SK-N-MC (cell line): ENCODE measurements at regions not wholly inside any gene's neighbourhood (a gene's known extent, or its start where the extent isn't known, plus 50 kb on each side); places are given as distances from the start of the nearest gene placed in this dataset.

ENCODE experiments used
- DNase-seq: peaks from one replicate; pipeline ENCODE4 v3.0.0-alpha.2; 2011; ENCODE audit warnings: low read depth, low spot score
- H3K27ac ChIP-seq: fragments of 200-600 bp; sonication (generic); 2 replicates; pipeline ENCODE4 v1.5.1; 2016; ENCODE audit warnings: mixed run types
- H3K36me3 ChIP-seq: fragments of 200-600 bp; sonication (generic); 2 replicates; pipeline ENCODE4 v1.6.1; 2017; ENCODE audit warnings: antibody characterized with exemption, low read length, mixed read lengths; ENCODE audit not compliant: insufficient read depth
- H3K4me3 ChIP-seq: fragments of 200-600 bp; sonication (generic); 2 replicates; pipeline ENCODE4 v1.5.1; 2016
- H3K9ac ChIP-seq: fragments of 200-600 bp; sonication (generic); 2 replicates; pipeline ENCODE4 v1.8.0; 2017; ENCODE audit warnings: mixed run types, mixed read lengths; ENCODE audit not compliant: insufficient read length
- H3K9me3 ChIP-seq: fragments of 200-600 bp; sonication (generic); 2 replicates; pipeline ENCODE4 v1.6.1; 2017; ENCODE audit warnings: low read depth, mild to moderate bottlenecking, antibody characterized with exemption, low read length, moderate library complexity, mixed read lengths
- EZH2 ChIP-seq: fragments of 200-600 bp; sonication (generic); IDR thresholded peaks from one replicate; pipeline ENCODE4 v1.6.1; 2017; ENCODE audit warnings: antibody characterized with exemption
- FOXP2 ChIP-seq: optimal IDR thresholded peaks from 2 replicates; pipeline ENCODE3; 2011; ENCODE audit warnings: mild to moderate bottlenecking, moderate library complexity; ENCODE audit not compliant: insufficient read depth; ENCODE audit errors: extremely low read length, control extremely low read depth
- POLR2AphosphoS5 ChIP-seq: IDR thresholded peaks from 2 replicates; pipeline ENCODE4 v1.6.1; 2012; ENCODE audit warnings: mild to moderate bottlenecking, low read depth, low read length, borderline replicate concordance

- no peak overlapping the region for H3K4me3 ChIP-seq
- no peak for TF ChIP-seq POLR2AphosphoS5
- TF ChIP-seq FOXP2, result no peak
- TF ChIP-seq EZH2, result no peak
- H3K27ac ChIP-seq, result no peak overlapping the region
- H3K9ac ChIP-seq, result no peak overlapping the region
- H3K36me3 ChIP-seq, result no peaks in the 10 kb centered on the region
- H3K9me3 ChIP-seq, result no peaks in the 10 kb centered on the region
- no peak for DNase-seq
Observed at GRCh38 chr4:58127680-58128079, 1017.5 kb upstream of the IGFBP7 start.

DNA sequence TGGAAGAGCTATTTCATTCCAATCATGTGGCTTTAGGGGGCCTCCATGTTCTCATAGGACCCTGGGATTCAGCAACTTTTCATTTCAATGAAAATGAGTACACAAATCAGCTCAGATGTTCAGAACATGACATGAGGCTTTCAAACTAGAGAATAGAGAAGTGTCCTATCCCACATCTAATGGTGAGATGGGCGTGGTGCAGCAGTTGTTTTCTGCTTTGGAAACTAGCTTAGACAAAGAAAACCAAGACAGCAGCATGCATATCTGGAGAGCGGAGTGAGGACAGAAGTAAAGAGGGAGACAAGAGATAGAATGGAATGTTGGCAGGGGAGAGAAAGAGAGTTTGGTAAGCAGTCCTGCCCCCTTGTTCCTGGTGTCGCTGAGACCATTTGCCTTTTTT is 1009.1 kb upstream of the IGFBP7 start:
- no peaks in the 10 kb centered on the region for H3K9me3 ChIP-seq
- no peak for TF ChIP-seq POLR2AphosphoS5
- no peak for TF ChIP-seq EZH2
- TF ChIP-seq FOXP2, result no peak
- H3K9ac ChIP-seq, result no peak overlapping the region
- H3K36me3 ChIP-seq, result no peaks in the 10 kb centered on the region
- no peak overlapping the region for H3K27ac ChIP-seq
- H3K4me3 ChIP-seq, result no peak overlapping the region
- no peak for DNase-seq

DNA sequence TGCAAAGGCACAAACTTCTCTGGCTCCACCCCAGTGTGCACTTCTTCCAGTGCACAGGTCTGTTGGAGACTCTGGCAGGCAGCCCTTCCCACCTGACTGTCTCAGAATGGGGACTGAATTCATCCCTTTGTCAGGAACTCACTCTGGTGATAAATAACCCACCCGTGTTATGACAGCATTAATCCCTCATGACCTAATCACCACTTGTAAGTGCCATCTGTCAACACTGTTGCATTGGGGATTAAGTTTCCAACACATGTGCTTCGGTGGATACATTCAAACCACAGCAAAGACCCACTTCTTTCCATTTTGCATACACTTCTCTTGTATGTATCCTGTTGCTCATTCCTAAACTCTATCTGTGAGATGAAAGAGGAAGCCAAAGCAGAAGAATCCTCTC is 1002.9 kb upstream of the IGFBP7 start:
- H3K36me3 ChIP-seq, result no peaks in the 10 kb centered on the region
- no peak overlapping the region for H3K9ac ChIP-seq
- H3K9me3 ChIP-seq, result no peaks in the 10 kb centered on the region
- no peak for DNase-seq
- no peak overlapping the region for H3K4me3 ChIP-seq
- no peak overlapping the region for H3K27ac ChIP-seq
- TF ChIP-seq EZH2 (no peak), FOXP2 (no peak), POLR2AphosphoS5 (no peak)

GRCh38 chr4:58111818-58112217 is 1001.6 kb upstream of the IGFBP7 start:
- no peaks in the 10 kb centered on the region for H3K9me3 ChIP-seq
- no peak overlapping the region for H3K4me3 ChIP-seq
- H3K36me3 ChIP-seq, result no peaks in the 10 kb centered on the region
- no peak overlapping the region for H3K9ac ChIP-seq
- TF ChIP-seq POLR2AphosphoS5 (no peak), EZH2 (no peak), FOXP2 (no peak)
- DNase-seq, result no peak
- no peak overlapping the region for H3K27ac ChIP-seq

- no peak for DNase-seq
- no peak overlapping the region for H3K9ac ChIP-seq
- no peak overlapping the region for H3K27ac ChIP-seq
- no peaks in the 10 kb centered on the region for H3K36me3 ChIP-seq
- H3K9me3 ChIP-seq, result no peaks in the 10 kb centered on the region
- no peak for TF ChIP-seq POLR2AphosphoS5
- TF ChIP-seq EZH2, result no peak
- TF ChIP-seq FOXP2, result no peak
- no peak overlapping the region for H3K4me3 ChIP-seq
Observed at GRCh38 chr4:58093352-58093751, 983.2 kb upstream of the IGFBP7 start.

DNA sequence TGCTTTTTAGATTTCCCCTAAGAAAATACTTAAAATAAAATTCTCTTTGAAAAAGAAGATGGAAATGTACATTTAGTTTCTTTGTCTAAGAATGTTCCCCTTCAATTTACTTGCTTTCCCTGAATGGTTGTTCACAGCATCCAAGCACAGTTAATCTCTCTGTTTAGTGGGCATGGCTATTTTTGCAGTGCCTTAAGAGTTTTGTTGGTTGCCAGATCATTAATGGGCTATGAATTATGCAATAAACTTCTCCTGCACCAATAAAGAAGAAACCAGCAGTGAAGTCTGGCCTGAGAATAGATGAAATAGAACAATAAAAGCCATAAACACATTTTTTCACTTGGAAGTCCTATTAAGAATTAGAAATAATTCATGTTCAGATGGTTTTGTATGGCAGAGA is 980.4 kb upstream of the IGFBP7 start:
- TF ChIP-seq FOXP2 (no peak), POLR2AphosphoS5 (no peak)
- Histone ChIP-seq H3K9me3 (no peaks in the 10 kb centered on the region), H3K36me3 (no peaks in the 10 kb centered on the region), H3K9ac (no peak overlapping the region), H3K4me3 (no peak overlapping the region), H3K27ac (no peak overlapping the region)
- no peak for DNase-seq

DNA sequence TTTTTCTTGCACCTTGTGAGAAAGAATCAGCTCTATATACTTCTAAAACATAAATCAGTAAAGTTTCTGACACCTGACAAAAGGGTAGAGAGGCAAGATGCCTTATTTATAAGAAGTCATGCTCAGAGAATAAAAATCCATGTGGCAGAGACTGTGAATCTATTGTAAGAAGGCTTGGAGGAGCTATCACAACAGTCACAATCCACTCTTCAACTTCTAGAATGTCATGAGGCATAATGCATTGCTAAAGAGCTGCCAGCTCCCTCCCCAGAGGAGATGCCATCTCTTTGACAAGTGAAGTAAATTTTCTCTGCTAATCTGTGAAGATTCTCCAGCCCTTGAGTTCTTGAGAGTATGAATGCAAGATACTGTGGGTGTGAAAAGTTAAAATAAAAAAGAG is 971.2 kb upstream of the IGFBP7 start:
- H3K36me3 ChIP-seq, result no peaks in the 10 kb centered on the region
- H3K9ac ChIP-seq, result no peak overlapping the region
- H3K4me3 ChIP-seq, result no peak overlapping the region
- no peak overlapping the region for H3K27ac ChIP-seq
- TF ChIP-seq FOXP2 (no peak), EZH2 (no peak), POLR2AphosphoS5 (no peak)
- DNase-seq, result no peak
- no peaks in the 10 kb centered on the region for H3K9me3 ChIP-seq

DNA sequence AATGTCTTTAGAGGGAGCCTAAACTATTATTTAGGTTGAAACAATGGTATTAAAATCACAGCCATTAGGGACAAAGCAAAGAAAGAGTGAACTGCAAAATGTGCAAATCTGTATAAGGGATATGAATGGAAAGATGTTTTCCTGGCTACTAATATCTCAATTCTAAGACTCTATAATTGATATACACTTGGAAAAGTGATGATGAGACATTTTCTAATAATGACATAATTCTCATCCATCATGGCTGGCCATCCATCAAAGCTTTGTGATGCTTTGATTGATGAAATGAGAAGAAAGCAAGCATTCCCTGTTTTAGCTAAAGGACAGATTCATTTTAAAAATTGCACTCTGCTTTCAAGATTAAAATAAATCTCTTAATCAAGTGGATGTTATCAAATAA is 965.5 kb upstream of the IGFBP7 start:
- no peaks in the 10 kb centered on the region for H3K36me3 ChIP-seq
- no peak for TF ChIP-seq POLR2AphosphoS5
- TF ChIP-seq FOXP2, result no peak
- no peak for TF ChIP-seq EZH2
- no peak for DNase-seq

DNA sequence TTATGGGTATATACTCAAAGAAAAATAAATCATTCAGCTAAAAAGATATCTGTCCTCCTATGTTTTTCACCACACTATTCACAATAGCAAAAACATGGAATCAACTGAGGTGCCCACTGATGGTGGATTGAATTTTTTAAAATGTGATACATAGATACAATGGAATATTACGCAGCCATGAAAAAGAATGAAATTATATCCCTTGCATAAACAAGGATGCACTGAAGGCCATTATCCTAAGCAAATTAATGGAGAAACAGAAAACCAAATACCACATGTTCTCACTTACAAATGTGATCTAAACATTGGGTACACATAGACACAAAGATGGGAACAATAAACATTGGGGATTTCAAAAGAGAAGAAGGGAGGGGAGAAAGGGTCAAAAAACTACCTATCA is 964.2 kb upstream of the IGFBP7 start:
- TF ChIP-seq EZH2 (no peak), POLR2AphosphoS5 (no peak), FOXP2 (no peak)
- no peak overlapping the region for H3K4me3 ChIP-seq
- H3K36me3 ChIP-seq, result no peaks in the 10 kb centered on the region
- no peak overlapping the region for H3K9ac ChIP-seq
- no peaks in the 10 kb centered on the region for H3K9me3 ChIP-seq
- H3K27ac ChIP-seq, result no peak overlapping the region
- DNase-seq, result no peak

More for the DNA sequence above, 965.5 kb upstream of the IGFBP7 start:
- Histone ChIP-seq H3K27ac (no peak overlapping the region), H3K4me3 (no peak overlapping the region), H3K9me3 (no peaks in the 10 kb centered on the region), H3K9ac (no peak overlapping the region)

DNA sequence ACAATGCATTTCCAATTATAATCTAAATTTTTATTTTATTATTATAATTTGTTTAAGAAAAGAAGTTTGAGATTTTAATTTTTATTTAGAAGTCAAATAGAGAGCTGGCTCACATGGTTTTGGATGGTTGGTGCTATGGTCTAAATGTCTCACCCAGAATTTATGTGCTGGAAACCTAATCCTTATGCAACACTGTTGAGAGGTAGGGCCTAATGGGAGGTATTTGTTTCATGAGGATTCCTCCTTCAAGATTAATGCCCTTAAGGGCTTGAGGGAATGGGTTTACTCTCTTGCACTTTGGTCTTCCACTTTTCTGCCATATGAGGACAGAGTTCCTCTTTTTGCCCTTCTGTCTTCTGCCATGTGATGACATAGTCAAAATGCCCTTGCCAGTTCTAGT is 960.5 kb upstream of the IGFBP7 start:
- Histone ChIP-seq H3K9ac (no peak overlapping the region), H3K36me3 (no peaks in the 10 kb centered on the region), H3K27ac (no peak overlapping the region), H3K4me3 (no peak overlapping the region), H3K9me3 (no peaks in the 10 kb centered on the region)
- no peak for DNase-seq
- no peak for TF ChIP-seq POLR2AphosphoS5
- no peak for TF ChIP-seq EZH2
- TF ChIP-seq FOXP2, result no peak
